Nephron (organoid): ENCODE measurements at regions not wholly inside any gene's neighbourhood (a gene's known extent, or its start where the extent isn't known, plus 50 kb on each side); places are given as distances from the start of the nearest gene placed in this dataset.

Source experiments
- H3K27ac Mint-ChIP-seq, 3 experiments: 2 replicates each; pipeline ENCODE4 v1.8.0; 2020; ENCODE audit warnings: mixed read lengths in 3 of 3, mild to moderate bottlenecking in 2 of 3, moderate library complexity in 1 of 3
- H3K27me3 Mint-ChIP-seq: 2 replicates; pipeline ENCODE4 v1.8.0; 2021; ENCODE audit warnings: low read depth, mild to moderate bottlenecking, moderate library complexity, mixed read lengths
- H3K36me3 Mint-ChIP-seq: 2 replicates; pipeline ENCODE4 v1.8.0; 2020; ENCODE audit warnings: low read depth, mixed read lengths
- H3K4me1 Mint-ChIP-seq: 2 replicates; pipeline ENCODE4 v1.8.0; 2020; ENCODE audit warnings: mixed read lengths
- H3K4me3 Mint-ChIP-seq, 3 experiments: 2 replicates each; pipeline ENCODE4 v1.8.0; 2020; ENCODE audit warnings: mild to moderate bottlenecking in 3 of 3, mixed read lengths in 3 of 3, moderate library complexity in 2 of 3
- H3K9me3 Mint-ChIP-seq: 2 replicates; pipeline ENCODE4 v1.8.0; 2020; ENCODE audit warnings: mixed read lengths
- TF ChIP-seq, protein P1 (sequence below), 3 experiments: fragments of 200-600 bp; sonication (generic); IDR thresholded peaks; one replicate each; pipeline ENCODE4 v1.5.0; 2021; ENCODE audit warnings: antibody characterized with exemption in 3 of 3; ENCODE audit not compliant: unreplicated experiment in 3 of 3

DNA sequence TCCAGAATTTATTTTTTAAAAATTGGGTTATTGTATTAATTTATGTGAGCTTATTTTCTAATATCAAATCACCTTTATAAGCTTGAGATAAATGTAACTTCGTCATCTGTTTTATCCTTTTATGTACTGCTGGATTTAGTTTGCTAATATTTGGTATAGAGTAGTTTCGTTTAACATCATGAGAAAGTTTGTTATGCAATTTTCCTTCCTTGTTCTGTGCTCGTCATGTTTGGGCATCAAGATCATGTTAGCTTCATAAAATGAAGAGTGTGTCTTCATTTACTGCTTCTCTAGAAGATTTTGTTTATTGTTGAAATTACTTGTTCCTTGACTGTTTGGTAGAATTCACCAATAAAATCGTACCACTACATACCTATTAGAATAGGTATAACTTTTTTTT, 262.1 kb upstream of the SATB1 start:
- H3K4me1 Mint-ChIP-seq = no peaks in the 10 kb centered on the region
- H3K36me3 Mint-ChIP-seq = no peaks in the 10 kb centered on the region
- no peaks in the 10 kb centered on the region for H3K27me3 Mint-ChIP-seq
- no peaks in the 10 kb centered on the region for H3K9me3 Mint-ChIP-seq
- no peak overlapping the region for H3K4me3 Mint-ChIP-seq
- TF ChIP-seq, protein P1, sequence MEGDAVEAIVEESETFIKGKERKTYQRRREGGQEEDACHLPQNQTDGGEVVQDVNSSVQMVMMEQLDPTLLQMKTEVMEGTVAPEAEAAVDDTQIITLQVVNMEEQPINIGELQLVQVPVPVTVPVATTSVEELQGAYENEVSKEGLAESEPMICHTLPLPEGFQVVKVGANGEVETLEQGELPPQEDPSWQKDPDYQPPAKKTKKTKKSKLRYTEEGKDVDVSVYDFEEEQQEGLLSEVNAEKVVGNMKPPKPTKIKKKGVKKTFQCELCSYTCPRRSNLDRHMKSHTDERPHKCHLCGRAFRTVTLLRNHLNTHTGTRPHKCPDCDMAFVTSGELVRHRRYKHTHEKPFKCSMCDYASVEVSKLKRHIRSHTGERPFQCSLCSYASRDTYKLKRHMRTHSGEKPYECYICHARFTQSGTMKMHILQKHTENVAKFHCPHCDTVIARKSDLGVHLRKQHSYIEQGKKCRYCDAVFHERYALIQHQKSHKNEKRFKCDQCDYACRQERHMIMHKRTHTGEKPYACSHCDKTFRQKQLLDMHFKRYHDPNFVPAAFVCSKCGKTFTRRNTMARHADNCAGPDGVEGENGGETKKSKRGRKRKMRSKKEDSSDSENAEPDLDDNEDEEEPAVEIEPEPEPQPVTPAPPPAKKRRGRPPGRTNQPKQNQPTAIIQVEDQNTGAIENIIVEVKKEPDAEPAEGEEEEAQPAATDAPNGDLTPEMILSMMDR (IDR thresholded peaks at IDR 0.05; ENCODE audit: unreplicated experiment in 3 of 3) = no peak
- no peak overlapping the region for H3K27ac Mint-ChIP-seq

DNA sequence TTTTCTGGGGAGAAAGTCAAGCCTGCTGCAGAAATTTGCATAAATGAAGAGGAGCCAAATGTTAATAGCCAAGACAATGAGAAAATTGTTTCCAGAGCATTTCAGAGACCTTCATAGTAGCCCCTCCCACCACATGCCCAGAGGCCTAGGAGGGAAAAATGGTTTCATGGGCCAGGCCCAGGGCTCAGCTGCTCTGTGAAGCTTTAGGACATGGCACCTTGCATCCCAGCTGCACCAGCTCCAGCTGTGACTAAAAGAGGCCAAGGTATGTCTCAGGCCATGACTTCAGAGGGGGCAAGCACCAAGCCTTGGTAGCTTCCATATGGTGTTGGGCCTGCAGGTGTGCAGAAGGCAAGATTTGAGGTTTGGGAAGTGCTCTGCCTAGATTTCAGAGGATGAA, 258.8 kb upstream of the SATB1 start:
- Mint-ChIP-seq H3K27me3 (no peaks in the 10 kb centered on the region), H3K36me3 (no peaks in the 10 kb centered on the region), H3K9me3 (no peaks in the 10 kb centered on the region), H3K27ac (no peak overlapping the region), H3K4me1 (no peaks in the 10 kb centered on the region), H3K4me3 (no peak overlapping the region)
- TF ChIP-seq, protein P1 (IDR thresholded peaks at IDR 0.05; ENCODE audit: unreplicated experiment in 3 of 3) = no peak

DNA sequence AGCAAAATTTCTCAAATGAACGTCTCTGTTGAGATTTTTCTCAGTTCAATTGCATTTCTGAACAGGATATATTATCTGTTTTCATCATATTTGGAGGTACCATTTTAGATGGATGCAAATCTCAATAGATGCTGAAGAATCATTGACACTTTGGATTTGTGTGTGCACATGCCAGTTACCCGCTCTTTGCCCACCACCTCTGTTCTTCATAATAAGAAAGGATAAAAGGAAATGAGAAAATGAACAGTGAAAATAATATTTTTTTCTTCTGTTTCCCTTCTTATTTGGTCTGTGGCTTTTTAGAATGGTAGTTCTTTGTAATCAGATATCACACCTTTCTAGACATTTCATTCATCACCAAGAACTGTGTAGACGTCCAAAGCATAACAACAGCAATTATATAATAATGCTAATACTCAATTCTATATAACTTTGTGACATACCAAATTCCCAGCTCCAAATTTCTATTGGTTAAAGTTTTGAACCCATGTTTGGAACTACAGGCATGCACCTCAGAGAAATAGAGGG, 256.7 kb upstream of the SATB1 start:
- Mint-ChIP-seq H3K9me3 (no peaks in the 10 kb centered on the region), H3K4me1 (no peaks in the 10 kb centered on the region), H3K27me3 (no peaks in the 10 kb centered on the region), H3K27ac (no peak overlapping the region), H3K36me3 (no peaks in the 10 kb centered on the region), H3K4me3 (no peak overlapping the region)
- TF ChIP-seq, protein P1 (IDR thresholded peaks at IDR 0.05; ENCODE audit: unreplicated experiment in 3 of 3) = no peak

DNA sequence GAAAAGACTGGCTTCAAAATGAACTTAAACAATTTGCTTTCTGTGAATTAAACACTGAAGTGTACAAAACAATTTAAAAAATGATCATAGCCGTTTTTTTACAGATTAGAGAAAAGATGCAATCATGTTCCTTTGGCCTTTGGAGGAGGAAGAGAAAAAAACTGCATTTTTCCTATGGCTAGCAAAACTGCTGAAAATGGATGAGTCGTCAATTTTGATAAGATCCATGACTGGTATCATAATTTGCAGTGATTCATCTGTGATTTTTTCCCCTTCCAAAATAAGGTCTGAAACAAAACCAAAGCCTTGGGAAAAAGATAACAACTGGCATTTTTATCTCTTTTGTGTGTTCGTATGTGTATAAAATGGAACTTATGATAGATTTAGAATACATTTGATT, 255.6 kb upstream of the SATB1 start:
- Mint-ChIP-seq H3K4me3 (no peak overlapping the region), H3K27me3 (no peaks in the 10 kb centered on the region), H3K9me3 (no peaks in the 10 kb centered on the region), H3K27ac (no peak overlapping the region), H3K4me1 (no peaks in the 10 kb centered on the region), H3K36me3 (no peaks in the 10 kb centered on the region)
- TF ChIP-seq, protein P1 (IDR thresholded peaks at IDR 0.05; ENCODE audit: unreplicated experiment in 3 of 3) = no peak

DNA sequence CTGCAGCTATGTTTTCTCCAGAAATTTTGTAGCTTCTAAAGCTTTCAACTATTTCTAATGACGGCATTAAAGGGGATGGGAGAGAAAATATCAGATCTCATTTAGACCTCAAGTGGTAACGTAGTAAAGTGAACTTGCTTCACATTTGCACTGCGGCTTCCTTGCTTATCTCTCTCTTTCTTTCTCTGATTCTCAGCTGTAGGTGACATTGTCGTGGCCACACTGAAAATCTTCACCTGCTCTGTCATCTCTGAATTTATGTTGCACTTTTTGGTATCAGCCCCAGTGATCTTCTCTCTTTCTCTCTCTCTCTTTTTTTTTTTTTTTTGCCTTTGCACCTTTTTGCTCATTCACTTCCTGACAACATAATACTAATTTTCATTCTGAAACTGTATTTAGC, 254.1 kb upstream of the SATB1 start:
- TF ChIP-seq, protein P1 (IDR thresholded peaks at IDR 0.05; ENCODE audit: unreplicated experiment in 3 of 3) = no peak
- Mint-ChIP-seq H3K36me3 (no peaks in the 10 kb centered on the region), H3K4me3 (no peak overlapping the region), H3K9me3 (no peaks in the 10 kb centered on the region), H3K27ac (no peak overlapping the region), H3K4me1 (no peaks in the 10 kb centered on the region), H3K27me3 (no peaks in the 10 kb centered on the region)

DNA sequence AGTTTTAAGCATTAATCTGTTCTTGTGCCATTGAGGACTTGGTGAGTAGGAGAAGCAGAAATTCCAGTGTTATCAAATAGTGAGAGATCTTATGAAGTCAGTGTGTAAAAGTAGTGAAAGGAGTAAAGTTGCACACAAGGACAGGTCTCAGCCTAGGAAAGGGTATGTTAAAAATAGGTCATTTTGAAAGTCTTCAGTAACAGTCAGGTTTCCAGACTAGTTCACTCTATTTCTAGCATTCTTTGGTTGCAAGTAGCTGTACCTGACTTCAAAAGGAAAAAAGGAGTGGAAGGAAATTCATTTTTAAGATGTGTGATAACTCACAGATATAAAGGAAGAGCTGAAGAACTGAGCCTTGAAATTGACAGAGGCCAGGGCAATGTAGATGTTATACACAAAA, 250.1 kb upstream of the SATB1 start:
- no peak overlapping the region for H3K27ac Mint-ChIP-seq
- no peak overlapping the region for H3K4me3 Mint-ChIP-seq
- TF ChIP-seq, protein P1 (IDR thresholded peaks at IDR 0.05; ENCODE audit: unreplicated experiment in 3 of 3) = no peak
- H3K36me3 Mint-ChIP-seq = no peaks in the 10 kb centered on the region
- no peaks in the 10 kb centered on the region for H3K27me3 Mint-ChIP-seq
- H3K4me1 Mint-ChIP-seq = no peaks in the 10 kb centered on the region
- H3K9me3 Mint-ChIP-seq = peaks cover 3% of the 10 kb centered on the region
